Smooth muscle cell (in vitro differentiated cells): ENCODE measurements at regions not wholly inside any gene's neighbourhood (a gene's known extent, or its start where the extent isn't known, plus 50 kb on each side); places are given as distances from the start of the nearest gene placed in this dataset.

Source experiments
- DNase-seq: peaks from one replicate; lab custom pipeline; 2025; ENCODE audit not compliant: unreplicated experiment; lab: John Stamatoyannopoulos, UW
- H2AFZ ChIP-seq: fragments of 200-600 bp; sonication (generic); 2 replicates; pipeline ENCODE4 v1.6.0; 2016; ENCODE audit warnings: antibody characterized with exemption, low read depth, mild to moderate bottlenecking
- H3F3A ChIP-seq: fragments of 200-600 bp; sonication (generic); 2 replicates; pipeline ENCODE4 v1.6.0; 2017; ENCODE audit warnings: antibody characterized with exemption, low read depth
- H3K27ac ChIP-seq: fragments of 200-600 bp; sonication (generic); 2 replicates; pipeline ENCODE4 v1.5.1; 2016; ENCODE audit warnings: low read depth, mild to moderate bottlenecking
- H3K27me3 ChIP-seq: fragments of 200-600 bp; sonication (generic); 2 replicates; pipeline ENCODE4 v1.6.1; 2016; ENCODE audit warnings: low read depth, mild to moderate bottlenecking
- H3K36me3 ChIP-seq: fragments of 200-600 bp; sonication (generic); 2 replicates; pipeline ENCODE4 v1.5.1; 2016; ENCODE audit warnings: low read depth
- H3K4me1 ChIP-seq: fragments of 200-600 bp; sonication (generic); 2 replicates; pipeline ENCODE4 v1.5.1; 2016; ENCODE audit warnings: low read depth
- H3K4me2 ChIP-seq: fragments of 200-600 bp; sonication (generic); 2 replicates; pipeline ENCODE4 v1.6.0; 2016; ENCODE audit warnings: mild to moderate bottlenecking
- H3K4me3 ChIP-seq: fragments of 200-600 bp; sonication (generic); 2 replicates; pipeline ENCODE4 v1.5.1; 2016; ENCODE audit warnings: mild to moderate bottlenecking
- H3K79me2 ChIP-seq: fragments of 200-600 bp; sonication (generic); 2 replicates; pipeline ENCODE4 v1.6.0; 2016; ENCODE audit warnings: low read depth, mild to moderate bottlenecking
- H3K9ac ChIP-seq: fragments of 200-600 bp; sonication (generic); 2 replicates; pipeline ENCODE4 v1.6.0; 2016; ENCODE audit warnings: low read depth
- H3K9me3 ChIP-seq: fragments of 200-600 bp; sonication (generic); replicated peaks from 2 replicates; pipeline ENCODE4 v1.5.1; 2016; ENCODE audit warnings: low read depth
- H4K20me1 ChIP-seq: fragments of 200-600 bp; sonication (generic); 2 replicates; pipeline ENCODE4 v1.6.0; 2016; ENCODE audit warnings: low read depth
- WGBS: methylation state at CpG from one replicate; pipeline ENCODE4 v1.1.7; 2016; ENCODE audit warnings: low lambda C conversion rate; 5-methylcytosine and 5-hydroxymethylcytosine counted together
- TF ChIP-seq, protein P1 (sequence below): fragments of 200-600 bp; sonication (generic); IDR thresholded peaks from 2 replicates; pipeline ENCODE4 v1.5.1; 2017; ENCODE audit warnings: borderline replicate concordance, mild to moderate bottlenecking, antibody characterized with exemption; ENCODE audit not compliant: insufficient read depth, poor library complexity, severe bottlenecking

DNA sequence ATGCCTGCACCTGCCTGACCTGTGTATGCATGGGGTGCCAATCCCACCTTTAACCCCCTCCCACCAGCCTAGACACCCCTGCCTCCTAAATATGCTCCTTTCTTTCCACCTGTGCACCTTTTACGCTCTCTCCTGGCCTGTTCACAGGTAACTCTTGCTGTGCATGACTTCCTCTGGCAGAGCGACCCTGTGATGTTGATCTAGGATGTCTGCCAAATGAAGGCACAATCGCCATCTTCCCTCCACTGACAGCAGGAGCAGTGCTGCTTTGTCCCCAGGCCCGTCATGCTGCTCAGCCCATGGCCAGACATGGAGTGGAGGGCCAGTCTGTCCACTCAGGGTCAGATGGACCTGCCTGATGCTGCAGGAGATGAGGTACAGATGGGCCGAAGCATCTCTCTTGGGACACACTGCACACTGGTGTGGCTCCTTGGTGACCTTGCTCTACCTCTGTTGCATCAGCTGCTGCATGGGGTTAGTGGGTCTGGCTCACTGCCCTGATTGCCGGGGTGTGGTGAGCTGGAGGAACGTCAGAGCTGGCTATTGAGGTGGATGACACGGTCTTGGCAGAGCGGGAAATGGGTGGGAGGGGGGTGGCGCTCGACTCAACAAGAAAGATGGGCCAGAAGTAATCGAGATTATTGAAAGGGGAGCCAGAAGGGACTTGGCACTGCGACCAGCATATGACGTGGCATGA is 101.7 kb upstream of the PITX1 start:
- Histone ChIP-seq H4K20me1 (no peaks in the 10 kb centered on the region), H2AFZ (no peak overlapping the region), H3K79me2 (no peaks in the 10 kb centered on the region), H3K4me3 (no peak overlapping the region), H3K9ac (no peak overlapping the region), H3K36me3 (no peaks in the 10 kb centered on the region), H3F3A (peaks cover 12% of the 10 kb centered on the region), H3K27me3 (no peaks in the 10 kb centered on the region), H3K4me2 (no peak overlapping the region), H3K4me1 (no peaks in the 10 kb centered on the region), H3K9me3 (no peaks in the 10 kb centered on the region), H3K27ac (no peak overlapping the region)
- TF ChIP-seq, protein P1, sequence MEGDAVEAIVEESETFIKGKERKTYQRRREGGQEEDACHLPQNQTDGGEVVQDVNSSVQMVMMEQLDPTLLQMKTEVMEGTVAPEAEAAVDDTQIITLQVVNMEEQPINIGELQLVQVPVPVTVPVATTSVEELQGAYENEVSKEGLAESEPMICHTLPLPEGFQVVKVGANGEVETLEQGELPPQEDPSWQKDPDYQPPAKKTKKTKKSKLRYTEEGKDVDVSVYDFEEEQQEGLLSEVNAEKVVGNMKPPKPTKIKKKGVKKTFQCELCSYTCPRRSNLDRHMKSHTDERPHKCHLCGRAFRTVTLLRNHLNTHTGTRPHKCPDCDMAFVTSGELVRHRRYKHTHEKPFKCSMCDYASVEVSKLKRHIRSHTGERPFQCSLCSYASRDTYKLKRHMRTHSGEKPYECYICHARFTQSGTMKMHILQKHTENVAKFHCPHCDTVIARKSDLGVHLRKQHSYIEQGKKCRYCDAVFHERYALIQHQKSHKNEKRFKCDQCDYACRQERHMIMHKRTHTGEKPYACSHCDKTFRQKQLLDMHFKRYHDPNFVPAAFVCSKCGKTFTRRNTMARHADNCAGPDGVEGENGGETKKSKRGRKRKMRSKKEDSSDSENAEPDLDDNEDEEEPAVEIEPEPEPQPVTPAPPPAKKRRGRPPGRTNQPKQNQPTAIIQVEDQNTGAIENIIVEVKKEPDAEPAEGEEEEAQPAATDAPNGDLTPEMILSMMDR, result no peak
- 90% methylated on average over 14 of the region's 14 CpGs for WGBS
- DNase-seq, result no peak

DNA sequence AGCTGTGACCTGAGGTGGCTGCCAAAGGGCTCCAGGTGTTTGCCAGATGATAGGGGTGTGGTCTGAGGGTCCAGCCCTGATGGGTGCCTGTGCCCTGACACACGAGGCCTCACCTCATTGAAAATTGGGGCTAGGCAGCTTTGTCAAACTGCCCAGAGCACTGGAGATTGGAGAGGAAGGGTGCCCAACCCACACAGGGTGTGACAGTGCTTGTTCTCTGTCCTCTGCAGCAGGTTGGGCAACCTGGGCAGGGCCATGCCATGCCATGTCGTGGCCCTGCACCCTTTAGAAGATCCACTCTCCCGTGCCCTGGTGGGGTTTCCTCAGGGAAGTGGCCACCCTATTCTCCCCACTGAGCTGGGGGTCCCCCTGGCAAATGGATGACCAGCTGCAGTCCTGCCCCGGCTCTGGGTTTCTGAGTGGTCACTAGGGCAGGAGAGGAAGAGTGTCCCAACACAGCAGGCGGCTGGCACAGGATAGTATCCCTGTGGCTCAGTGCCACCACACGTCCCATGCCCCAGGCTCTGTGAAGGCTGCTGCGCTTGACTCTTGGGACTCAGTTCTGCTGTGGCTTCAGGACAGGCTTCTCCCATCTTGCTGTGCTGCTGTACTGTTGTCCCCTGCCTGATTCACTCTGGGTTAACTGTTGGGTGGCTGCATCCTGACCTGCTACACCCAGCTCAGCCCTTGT is 100.8 kb upstream of the PITX1 start:
- Histone ChIP-seq H2AFZ (no peak overlapping the region), H3K4me3 (no peak overlapping the region), H3K4me2 (no peak overlapping the region), H3K79me2 (no peaks in the 10 kb centered on the region), H4K20me1 (no peaks in the 10 kb centered on the region), H3K27me3 (no peaks in the 10 kb centered on the region), H3K9me3 (no peaks in the 10 kb centered on the region), H3K9ac (no peak overlapping the region), H3K4me1 (no peaks in the 10 kb centered on the region), H3F3A (peaks cover 12% of the 10 kb centered on the region), H3K27ac (no peak overlapping the region), H3K36me3 (no peaks in the 10 kb centered on the region)
- WGBS, result 93% methylated on average over 7 of the region's 7 CpGs
- TF ChIP-seq, protein P1, result no peak
- DNase-seq, result no peak

DNA sequence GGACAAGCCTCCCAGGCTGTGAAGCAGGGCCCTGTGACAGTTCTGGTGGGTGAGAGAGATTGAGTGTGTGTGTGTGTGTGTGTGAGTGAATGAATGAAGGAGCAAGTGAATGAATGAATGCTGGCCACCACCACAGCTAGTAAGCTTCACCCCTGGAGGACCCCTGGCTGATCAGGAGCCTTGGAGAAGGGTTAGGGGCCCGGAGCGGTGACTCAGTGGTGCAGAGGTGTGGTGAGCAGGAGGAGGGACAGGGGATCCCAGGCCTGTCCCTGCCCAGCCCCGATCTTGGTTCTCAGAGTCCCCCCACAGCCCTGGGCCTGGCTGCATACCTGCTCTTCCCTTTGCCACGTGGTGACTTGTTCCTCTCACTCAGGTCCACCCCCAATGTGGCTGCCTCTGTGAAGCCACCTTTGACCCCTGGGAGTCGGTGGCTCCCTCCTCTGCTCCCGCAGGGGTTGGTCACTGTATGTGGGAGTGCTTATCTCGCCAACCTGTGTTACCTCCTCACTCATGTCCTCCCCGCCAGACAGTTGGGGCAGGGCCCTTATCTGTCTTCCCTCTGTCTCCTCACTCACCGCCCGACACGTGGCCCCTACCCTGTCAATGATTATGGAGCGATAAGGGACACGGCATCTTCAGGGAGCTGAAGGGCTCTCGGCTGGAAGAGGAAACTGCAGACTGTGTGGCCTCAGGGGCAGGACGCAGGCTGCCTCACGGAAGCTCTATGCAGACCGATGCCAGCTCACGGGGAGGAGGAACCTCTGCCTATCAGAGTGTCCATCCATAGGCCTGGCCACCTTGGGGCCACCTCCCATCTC is 99.9 kb upstream of the PITX1 start:
- H3K9ac ChIP-seq, result no peak overlapping the region
- TF ChIP-seq, protein P1, result no peak
- no peaks in the 10 kb centered on the region for H3K36me3 ChIP-seq
- H3K4me1 ChIP-seq, result no peaks in the 10 kb centered on the region
- H3K79me2 ChIP-seq, result no peaks in the 10 kb centered on the region
- H3K9me3 ChIP-seq, result no peaks in the 10 kb centered on the region
- WGBS, result 73% methylated on average over 17 of the region's 18 CpGs
- no peaks in the 10 kb centered on the region for H4K20me1 ChIP-seq
- H3K27ac ChIP-seq, result no peak overlapping the region
- peaks cover 7% of the 10 kb centered on the region for H3F3A ChIP-seq
- no peak overlapping the region for H2AFZ ChIP-seq
- DNase-seq, result no peak
- H3K4me2 ChIP-seq, result no peak overlapping the region
- no peak overlapping the region for H3K4me3 ChIP-seq
- H3K27me3 ChIP-seq, result no peaks in the 10 kb centered on the region
